ENCODE measurements at regions not wholly inside any gene's neighbourhood (a gene's known extent, or its start where the extent isn't known, plus 50 kb on each side); places are given as distances from the start of the nearest gene placed in this dataset.

DNA sequence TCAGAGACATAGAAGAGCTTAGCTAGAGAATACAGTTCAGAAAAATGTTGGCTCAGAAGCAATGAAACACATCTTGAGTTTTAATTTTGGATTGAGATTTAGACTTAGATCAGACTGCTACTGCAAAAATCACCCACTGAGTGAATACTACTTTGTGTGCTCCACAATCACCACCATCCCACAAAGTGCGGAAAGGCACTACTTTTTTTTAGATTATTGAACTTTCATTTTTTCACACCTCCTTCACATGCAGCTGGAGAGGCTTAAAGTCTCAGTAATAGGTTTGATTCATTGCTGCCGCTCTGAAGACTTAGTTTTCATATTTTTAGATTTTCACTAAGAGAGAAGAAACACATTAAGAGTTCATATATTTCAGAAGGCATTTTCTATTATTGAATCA lies 289.9 kb upstream of the PRR20A start:
- no peak for FAIRE-seq

DNA sequence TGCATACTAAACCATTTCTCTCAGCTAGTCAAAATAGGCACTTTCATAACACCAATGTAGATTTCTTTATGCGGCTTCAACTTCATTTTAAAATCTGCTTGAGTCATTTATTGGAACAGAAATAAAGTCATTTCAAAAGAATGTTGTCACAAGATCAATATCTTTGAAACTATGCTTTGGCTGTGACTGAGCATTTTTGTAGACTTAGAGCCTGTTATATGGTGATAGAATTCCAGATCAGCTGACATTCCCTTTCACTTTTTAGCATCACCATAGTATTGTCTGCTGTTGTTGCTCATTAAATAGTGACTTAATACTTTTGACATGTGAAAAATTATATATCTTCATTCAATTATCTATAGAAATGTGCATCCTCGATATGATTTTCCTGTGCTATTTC lies 279.2 kb upstream of the PRR20A start:
- FAIRE-seq: no peak

DNA sequence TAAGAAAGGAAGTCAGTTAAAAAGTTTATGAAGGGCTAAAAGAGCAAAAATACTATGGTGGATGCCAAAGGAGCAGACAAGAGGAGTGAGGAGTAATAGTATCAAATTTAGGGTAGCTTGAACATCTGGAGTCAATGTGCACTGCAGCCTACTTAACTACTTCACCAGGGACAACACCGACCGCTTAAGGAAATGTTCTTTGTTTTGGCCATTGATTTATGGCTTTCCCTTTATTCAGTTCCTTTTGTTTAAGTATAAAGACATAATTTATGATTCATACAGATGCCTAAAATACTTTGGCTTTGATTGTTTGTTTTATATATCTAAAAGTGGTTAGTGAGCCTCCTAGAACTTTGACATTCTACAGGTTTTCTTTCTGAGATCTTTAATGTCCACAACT lies 276.3 kb upstream of the PRR20A start:
- FAIRE-seq: no peak

DNA sequence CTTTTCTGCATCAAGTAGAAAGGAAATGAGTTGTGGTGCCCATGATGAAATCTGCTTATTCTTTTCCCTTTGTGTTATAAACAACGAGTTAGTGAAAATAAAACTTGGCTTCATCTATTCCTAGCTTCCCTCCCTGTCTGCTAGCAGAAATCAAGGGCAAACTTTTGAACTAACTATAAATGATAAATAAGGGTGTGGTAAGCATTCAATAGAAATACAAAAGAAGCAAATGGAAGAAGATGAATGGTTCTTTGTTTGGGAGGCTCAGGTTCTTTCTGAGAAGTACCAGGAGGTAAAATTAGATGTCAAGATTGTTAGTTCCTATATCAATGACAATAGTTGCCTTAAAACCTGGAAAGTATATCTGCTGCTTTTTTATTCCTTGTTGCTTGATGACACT lies 275.3 kb upstream of the PRR20A start:
- FAIRE-seq: no peak

DNA sequence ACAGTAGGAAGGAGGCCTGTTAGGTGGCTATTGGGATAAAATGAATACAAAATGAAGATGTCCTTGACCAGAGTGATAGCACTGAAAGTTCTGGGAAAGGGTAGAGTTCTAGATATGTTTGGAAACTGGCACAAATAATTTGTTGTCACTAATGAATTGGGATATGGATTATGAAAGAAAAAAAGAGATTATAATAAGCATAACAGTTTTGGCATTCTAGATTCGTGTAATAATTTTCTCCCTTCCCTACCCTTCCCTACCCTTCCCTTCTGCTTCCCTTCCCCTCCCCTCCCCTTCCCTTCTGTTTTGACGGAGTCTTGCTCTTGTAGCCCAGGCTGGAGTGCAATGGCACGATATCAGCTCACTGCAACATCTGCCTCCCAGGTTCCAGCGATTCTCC lies 271.0 kb upstream of the PRR20A start:
- FAIRE-seq: no peak

DNA sequence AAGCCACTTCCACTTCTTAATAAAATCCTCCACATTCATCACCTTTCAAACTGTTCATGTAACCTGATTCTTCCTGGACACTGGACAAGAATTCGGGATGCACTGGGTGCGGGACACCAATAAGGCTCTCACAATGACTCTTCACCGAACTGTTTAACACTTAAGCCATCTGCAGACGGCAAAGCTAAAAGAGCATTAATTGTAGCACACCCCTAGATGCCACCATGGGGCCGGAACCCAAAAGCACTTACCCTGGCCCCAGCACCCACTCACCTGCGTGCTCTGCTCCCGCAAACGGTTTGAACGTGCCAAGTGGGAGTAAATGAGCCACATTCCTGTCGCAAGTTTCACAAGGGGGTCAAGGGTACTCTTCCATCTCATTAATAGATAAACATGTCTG lies 254.3 kb upstream of the PRR20A start:
- FAIRE-seq: no peak

DNA sequence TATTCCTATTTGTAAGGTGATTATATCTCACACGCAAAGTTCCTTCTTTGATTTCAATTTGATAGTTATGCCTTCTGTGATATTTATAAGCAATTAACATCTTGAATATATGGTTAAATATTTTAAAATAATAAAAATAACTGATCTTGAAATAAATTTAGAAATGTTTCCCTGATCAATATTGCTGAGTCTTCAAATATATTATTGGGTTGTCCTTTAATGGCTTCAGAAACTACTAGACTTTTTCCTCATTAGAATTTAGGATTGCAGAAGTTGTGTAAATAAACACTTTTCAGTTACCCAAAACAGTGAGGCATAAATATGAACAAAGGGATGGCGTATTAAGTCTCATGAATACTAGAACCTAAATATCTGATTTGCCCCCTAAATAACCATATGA lies 252.3 kb upstream of the PRR20A start:
- no peak for FAIRE-seq

DNA sequence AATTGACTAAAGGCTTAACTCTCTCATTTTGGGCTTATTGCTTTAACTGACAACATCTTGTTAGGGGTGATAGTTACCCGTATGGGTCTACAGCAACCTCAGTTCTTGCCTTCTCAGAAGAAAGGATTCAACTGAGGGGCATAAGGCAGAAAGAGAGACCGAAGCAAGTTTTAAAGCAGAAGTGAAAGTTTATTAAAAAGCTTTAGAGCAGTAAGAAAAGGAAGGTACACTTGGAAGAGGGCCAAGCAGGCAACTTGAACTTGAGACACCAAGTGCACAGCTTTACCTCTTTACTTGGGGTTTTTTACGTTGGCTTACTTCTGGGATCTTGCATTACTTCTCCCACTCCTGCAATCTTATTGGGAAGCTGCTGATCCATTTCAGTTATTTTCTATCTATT lies 246.9 kb upstream of the PRR20A start:
- no peak for FAIRE-seq

DNA sequence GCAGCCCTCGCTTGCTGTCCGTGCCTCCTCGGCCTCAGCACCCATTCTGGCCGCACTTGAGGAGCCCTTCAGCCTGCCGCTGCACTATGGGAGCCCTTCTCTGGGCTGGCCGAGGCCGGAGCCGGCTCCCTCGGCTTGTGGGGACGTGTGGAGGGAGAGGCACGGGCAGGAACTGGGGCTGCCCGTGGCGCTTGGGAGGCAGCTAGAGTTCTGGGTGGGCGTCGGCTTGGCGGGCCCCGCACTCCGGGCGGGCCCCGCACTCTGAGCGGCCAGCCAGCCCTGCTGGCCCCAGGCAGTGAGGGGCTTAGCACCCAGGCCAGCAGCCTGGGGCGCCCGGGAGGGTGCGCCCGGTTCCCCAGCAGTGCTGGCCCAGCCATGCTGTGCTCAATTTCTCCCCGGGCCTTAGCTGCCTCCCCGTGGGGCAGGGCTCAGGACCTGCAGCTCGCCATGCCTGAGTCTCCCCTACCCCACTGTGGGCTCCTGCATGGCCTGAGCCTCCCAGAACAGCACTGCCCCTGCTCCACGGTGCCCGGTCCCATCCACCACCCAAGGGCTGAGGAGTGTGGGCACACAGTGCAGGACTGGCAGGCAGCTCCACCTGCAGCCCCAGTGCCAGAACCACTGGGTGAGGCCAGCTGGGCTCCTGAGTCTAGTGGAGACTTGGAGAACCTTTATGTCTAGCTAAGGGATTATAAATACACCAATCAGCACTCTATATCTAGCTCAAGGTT lies 240.0 kb upstream of the PRR20A start:
- no peak for FAIRE-seq

DNA sequence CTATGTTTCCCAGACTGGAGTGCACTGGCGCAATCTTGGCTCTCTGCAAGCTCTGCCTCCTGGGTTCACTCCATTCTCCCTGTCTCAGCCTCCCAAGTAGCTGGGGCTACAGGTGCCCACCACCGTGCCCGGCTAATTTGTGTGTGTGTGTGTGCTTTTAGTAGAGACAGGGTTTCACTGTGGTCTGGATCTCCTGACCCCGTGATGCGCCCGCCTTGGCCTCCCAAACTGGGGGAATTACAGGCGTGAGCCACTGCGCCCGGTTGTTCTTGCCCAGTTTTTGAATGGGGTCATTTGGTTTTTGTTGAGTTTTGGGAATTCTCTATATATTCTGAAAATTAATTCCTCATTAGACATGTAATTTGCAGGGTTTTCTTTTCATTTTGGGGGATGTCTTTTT lies 238.4 kb upstream of the PRR20A start:
- no peak for FAIRE-seq

DNA sequence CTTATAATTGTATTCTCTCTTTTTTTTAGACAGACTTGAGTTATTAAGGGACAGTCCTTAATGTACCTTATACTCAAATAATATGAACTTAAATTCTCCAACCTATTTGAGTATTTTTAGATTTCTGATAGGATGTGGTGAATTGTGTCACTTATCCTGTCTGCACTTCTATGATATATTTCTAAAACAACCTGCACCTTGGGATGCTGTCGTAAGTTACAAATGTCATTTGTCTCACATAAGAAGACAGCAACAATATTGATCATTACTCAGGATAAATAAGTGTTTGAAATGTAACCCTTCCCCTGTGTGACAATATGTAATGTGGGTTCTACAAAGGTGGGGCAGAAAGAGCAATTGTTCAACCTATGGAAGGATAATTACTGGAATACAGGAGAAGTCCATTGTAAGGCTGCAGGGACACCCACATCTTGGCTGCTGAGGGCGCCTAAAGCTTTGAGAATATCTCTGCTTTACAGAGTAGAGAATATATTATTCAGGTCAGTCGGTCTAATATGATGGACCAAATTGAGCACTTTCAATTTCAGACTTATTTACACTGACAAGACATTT lies 236.9 kb upstream of the PRR20A start:
- no peak for FAIRE-seq

DNA sequence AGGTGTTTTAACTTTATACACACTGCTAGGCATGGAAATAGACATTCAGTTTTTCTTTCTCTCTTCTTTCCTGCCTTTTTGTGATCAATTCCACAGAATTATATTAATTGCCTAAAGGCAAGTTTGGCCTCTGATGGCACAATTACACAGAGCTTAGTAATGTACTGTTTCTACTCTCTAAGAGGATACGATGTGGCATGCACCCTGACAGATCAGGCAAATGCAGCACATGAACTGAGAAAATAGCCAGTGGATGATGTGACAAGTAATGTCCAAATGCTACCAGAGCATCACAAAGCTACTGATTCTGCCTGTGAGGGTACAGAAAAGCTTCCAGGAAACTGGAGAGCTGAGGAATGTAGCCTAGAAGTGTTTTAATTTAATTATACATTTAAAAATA lies 233.8 kb upstream of the PRR20A start:
- FAIRE-seq: no peak

DNA sequence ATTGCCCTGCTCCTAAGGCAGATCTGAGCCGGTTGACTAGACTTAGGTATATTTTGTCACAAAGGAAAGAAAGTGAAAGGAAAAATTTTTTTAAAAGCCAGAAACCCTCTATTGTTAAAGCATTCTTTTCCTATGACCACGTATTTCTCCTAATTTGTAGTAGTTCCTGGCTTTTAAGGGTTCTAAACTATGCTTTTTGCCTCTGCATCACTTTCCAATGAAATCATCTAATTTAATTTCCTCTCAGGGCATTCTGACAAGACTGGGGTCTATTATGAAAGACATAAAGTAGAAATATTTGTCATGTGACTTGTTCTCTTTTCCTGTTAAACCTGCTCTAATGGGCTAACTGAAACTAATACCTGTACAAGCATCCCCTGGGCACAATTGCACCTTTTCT lies 233.0 kb upstream of the PRR20A start:
- no peak for FAIRE-seq

DNA sequence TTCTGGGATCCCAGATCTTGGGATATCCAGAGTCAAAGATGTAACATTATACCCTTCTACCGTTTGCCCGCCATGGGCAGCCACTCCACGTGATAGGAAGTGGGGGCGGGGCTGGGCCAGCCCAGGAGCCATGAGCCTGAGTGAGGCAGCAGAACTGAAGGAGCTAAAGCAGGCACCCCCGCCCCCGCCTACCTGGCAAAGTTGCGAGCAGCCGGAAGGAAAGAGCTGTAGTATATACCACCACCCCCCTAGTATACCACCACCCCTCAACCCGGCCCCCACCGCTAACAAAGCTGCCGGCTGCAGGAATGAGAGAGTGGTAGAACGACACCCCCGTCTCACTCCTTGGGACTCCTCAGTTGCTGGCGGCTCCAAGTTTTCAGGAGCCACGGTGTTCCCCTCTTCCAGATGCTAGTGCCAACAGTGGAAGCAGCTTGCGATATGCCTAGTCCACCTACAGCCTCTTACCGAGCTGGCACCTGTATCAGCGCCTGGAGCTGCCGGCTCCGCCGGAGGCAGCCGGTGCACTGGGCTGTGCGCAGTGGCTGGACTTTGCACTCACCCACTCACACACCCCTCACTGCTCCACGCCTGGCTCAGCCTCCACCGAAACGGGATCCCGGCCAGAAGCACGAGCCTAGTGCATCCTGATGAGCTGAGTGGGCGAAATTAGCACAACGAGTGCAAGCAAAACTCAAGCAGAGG lies 230.7 kb upstream of the PRR20A start:
- FAIRE-seq: no peak

DNA sequence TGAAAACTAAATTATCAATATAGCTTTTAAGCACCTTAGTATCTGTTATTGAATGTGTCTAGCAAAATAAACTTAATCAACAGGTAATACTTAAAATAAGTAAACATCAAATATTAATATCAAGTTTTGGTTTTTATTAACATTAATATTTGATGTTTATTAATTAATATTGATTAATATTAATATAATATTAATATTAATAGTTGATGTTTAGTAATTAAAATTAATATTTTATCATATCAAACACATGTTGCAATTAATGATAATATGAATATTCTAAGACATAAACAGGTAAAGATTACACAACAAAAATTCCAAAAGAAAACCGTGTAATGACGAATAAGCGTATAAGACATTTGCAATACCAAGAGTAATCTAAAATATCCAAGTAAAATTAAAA lies 222.8 kb upstream of the PRR20A start:
- peak; percentile 88 for FAIRE-seq

DNA sequence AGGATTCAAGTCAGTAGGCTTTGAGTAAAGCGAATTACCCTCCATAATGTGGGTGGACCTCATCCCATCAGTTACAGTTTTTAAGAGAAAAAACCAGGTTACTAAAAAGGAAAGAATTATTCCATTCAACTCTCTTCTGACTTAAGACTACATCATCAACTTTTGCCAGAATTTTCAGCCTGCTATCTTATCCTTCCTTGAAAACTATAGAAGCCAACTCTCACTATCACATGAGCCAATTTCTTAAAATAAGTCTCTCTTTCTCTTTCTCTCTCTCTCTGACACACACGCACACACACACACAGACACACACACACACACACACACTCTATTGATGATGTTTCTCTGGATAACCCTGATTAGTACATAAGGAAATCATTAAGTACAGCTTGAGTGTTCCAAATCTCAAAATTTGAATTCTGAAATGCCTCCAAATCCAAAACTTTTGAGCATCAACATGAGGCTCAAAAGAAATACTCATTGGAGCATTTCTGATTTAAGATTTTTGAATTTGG lies 217.0 kb upstream of the PRR20A start:
- no peak for FAIRE-seq

DNA sequence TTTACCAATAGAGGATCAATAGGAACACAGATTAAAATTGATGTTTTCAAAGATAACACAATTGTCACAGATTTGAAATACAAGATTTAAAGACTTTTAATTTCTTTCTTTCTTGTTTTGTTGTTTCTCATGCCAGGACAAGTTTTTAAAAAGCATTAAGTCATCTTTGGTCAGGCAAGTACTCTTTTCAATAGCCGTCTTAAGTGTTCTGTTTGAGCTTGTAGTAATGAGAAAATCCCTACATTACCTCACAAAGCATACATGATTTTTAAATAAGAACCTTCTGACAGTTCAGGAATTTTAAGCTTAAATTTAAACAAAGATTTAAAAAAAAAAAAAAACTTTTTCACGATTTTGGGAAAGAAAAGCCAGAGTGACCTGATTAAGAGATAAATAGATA lies 216.3 kb upstream of the PRR20A start:
- no peak for FAIRE-seq

DNA sequence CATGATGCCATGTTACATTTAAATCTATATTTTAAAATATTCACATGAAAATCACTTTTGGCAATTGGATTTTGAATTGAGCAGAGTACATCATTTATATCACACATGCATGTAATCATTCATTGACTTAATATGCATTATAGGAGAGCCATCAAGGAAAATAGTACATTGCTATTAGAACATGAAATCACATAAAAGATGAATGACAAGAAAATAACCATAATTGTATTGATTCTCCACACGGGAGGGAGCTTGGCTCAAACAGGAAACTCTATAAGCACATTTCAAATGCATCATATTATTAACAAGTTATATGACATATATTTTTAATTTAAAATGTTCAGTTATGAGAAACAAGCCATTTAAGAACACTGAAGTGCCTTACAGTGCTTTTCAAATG lies 208.6 kb upstream of the PRR20A start:
- FAIRE-seq: no peak

DNA sequence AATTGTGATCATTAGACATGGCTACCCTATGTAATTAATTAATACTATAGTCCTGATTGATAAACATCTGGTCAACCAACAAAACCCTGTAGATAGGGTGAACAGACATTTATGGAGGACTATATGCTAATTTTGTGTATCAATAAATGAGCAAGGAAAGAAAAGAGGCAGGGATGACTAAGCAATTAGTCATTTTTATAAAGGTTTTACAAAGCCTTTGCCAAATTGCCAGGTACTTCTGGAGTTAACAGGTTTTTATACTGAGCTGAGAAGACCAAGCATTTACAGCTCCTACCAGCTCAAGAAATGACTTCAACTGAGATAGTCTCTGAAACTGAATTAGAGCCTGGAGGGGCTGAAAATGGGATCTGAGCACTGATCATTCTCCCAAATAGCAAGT lies 186.8 kb upstream of the PRR20A start:
- FAIRE-seq: no peak

DNA sequence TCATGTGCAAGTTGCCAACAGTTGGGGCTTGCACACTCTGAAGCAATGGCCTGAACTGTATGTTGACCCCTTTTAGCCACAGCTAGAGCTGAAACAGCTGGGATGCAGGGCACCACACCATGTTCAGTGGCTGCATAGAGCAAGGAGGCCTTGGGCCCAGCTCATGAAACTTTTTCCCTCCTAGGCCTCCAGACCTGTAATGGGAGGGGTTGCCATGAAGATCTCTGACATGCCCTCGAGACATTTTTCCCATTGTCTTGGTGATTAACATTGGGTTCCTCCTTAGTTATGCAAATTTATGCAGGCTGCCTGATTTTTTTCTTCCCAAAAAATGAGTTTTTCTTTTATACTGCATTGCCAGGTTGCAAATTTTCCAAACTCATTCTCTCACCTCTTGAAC lies 165.1 kb upstream of the PRR20A start:
- FAIRE-seq: no peak

DNA sequence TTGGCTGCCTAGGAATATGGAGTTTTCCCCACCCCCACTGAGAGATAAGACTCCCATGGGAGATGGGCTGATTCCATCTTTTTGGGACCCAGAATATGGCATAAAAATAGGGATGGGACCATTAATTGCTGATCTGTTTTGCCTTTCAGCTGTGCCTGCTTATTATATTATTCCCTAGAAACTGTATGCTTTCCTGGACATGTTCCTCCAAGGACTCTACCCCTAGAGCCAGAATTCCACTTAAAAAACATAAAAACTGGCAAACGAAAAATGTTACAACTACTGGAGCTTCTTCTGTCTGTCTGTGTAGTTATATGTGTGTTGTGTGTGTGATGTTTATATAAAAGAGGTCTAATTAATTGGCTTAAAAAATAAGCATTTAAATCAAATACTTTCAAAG lies 159.9 kb upstream of the PRR20A start:
- FAIRE-seq: no peak

DNA sequence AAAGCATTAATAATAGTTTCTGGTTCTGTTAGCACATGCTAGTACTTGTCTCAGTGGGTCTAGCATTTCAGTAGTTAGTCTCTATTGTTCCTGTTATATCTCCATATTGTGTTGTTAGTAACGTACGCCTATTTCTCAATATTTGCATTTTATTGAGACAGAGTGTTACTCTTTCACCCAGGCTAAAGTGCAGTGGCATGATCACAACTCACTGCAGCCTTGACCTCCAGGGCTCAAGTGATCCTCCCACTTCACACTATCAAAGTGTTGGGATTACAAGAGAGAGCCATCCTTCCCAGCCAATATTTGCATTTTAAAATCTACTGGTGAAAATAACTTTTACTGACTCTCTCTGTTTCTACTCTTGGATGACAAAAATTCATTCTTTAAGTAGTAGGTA lies 154.6 kb upstream of the PRR20A start:
- no peak for FAIRE-seq

DNA sequence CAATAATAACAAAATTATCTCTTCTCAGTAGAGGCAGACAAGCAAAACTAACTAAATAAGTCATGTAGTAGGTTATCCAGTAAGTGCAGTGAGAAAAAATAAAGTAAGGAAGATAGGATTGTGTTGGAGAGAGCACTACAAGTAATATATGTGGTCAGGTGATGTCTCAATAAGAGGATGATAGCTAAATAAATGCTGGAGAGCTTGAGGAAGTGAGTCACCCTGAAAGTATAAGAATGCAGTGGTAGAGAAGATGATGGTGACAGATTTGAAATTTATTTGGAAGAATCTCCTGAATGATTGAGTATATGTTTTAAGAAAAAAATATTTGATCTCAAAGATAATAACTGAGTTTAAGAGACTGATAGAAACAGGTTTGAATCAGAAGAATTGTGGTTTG lies 152.2 kb upstream of the PRR20A start:
- no peak for FAIRE-seq

DNA sequence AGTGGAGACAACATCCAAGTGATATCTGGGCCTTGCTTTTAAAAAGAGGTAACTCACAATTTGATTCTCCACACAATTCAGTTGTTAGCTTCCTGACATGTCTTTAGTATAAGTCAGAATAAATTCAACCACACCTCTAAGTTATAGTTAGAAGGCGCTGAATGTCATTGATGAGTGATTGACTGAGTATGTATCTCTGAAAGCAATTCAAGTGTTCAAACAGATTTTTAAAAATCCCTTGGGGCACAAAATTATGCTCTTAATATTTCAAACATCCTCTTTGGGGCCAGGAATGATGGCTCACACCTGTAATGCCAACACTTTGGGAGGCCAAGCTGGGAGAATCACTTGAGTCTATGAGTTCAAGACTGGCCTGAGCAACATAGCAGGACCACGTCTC lies 137.0 kb upstream of the PRR20A start:
- no peak for FAIRE-seq

All from colon (tissue), 2 donors.